HG03342 (cell line): ENCODE measurements at regions not wholly inside any gene's neighbourhood (a gene's known extent, or its start where the extent isn't known, plus 50 kb on each side); places are given as distances from the start of the nearest gene placed in this dataset.
"Not testable (repeated sequence)": the region's sequence is repeated elsewhere in the genome, so short reads cannot be mapped to it uniquely, and the experiment has no call there.

Experiments
- ATAC-seq: cut with Tn5 transposase; IDR thresholded peaks from one replicate; pipeline ENCODE4 v1.9.1; 2021; ENCODE audit warnings: mild to moderate bottlenecking, moderate library complexity; ENCODE audit not compliant: unreplicated experiment

- ATAC-seq = no peak
Measured at GRCh38 chr4:178138491-178138890, 696.3 kb upstream of the AGA start.

- ATAC-seq = no peak
Measured at GRCh38 chr4:178140326-178140915, 698.2 kb upstream of the AGA start.

GRCh38 chr4:178142724-178143123 is 700.5 kb upstream of the AGA start:
- ATAC-seq = no peak

- no peak for ATAC-seq
Measured at GRCh38 chr4:178148106-178148505, 705.9 kb upstream of the AGA start.

GRCh38 chr4:178165251-178165950 is 723.2 kb upstream of the AGA start:
- ATAC-seq = no peak

- ATAC-seq = no peak
Measured at GRCh38 chr4:178165951-178166308, 723.7 kb upstream of the AGA start.

GRCh38 chr4:178173771-178174170 is 731.5 kb upstream of the AGA start:
- no peak for ATAC-seq

GRCh38 chr4:178174756-178175155 is 732.5 kb upstream of the AGA start:
- no peak for ATAC-seq

- ATAC-seq = no peak
Measured at GRCh38 chr4:178185517-178185916, 743.3 kb upstream of the AGA start.

GRCh38 chr4:178192611-178193010 is 750.4 kb upstream of the AGA start:
- ATAC-seq = no peak

- ATAC-seq = no peak
Measured at GRCh38 chr4:178196751-178197374, 754.6 kb upstream of the AGA start.

- no peak for ATAC-seq
Measured at GRCh38 chr4:178198691-178199090, 756.5 kb upstream of the AGA start.

GRCh38 chr4:178202422-178202821 is 760.2 kb upstream of the AGA start:
- no peak for ATAC-seq

- no peak for ATAC-seq
Measured at GRCh38 chr4:178205826-178206225, 763.6 kb upstream of the AGA start.

- ATAC-seq = no peak
Measured at GRCh38 chr4:178215309-178215708, 773.1 kb upstream of the AGA start.

- no peak for ATAC-seq
Measured at GRCh38 chr4:178215763-178216162, 773.5 kb upstream of the AGA start.

GRCh38 chr4:178226421-178226820 is 784.2 kb upstream of the AGA start:
- not testable (repeated sequence) for ATAC-seq

- no peak for ATAC-seq
Measured at GRCh38 chr4:178233906-178234305, 791.7 kb upstream of the AGA start.

- ATAC-seq = no peak
Measured at GRCh38 chr4:178240891-178241290, 798.7 kb upstream of the AGA start.

GRCh38 chr4:178241601-178242118 is 799.4 kb upstream of the AGA start:
- ATAC-seq = no peak

GRCh38 chr4:178242655-178243054 is 800.4 kb upstream of the AGA start:
- no peak for ATAC-seq

GRCh38 chr4:178244785-178245184 is 802.5 kb upstream of the AGA start:
- no peak for ATAC-seq
